Glomerular endothelial cell (primary cell): ENCODE measurements at regions not wholly inside any gene's neighbourhood (a gene's known extent, or its start where the extent isn't known, plus 50 kb on each side); places are given as distances from the start of the nearest gene placed in this dataset.

Experiments used
- DNase-seq: peaks from one replicate; pipeline ENCODE4 v3.0.0-alpha.2; 2011; ENCODE audit warnings: low read depth, low spot score; ENCODE audit errors: extremely low read depth

- no peak for DNase-seq
These were observed 67.0 kb upstream of the BRINP1 start for GRCh38 chr9:119436261-119436660.

DNA sequence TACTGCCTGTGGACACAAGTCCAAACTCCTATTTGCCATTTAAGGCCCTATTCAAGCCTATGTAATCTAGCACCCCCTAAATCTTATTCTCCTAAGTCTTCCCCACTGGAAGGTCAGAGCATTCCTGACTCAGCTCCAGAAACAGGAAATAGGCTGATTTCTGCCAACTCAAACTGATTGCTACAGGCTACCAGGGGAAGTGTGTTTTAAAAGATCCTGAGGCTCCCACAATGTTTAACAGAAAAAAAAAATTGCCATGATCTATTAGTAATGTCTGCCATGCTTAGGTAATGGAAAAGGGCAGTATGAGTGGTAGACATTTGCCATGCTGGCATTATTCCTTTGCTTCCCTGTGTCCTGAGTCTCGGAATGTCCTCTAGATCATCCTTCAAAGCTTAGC lies 65.8 kb upstream of the BRINP1 start:
- no peak for DNase-seq

GRCh38 chr9:119432428-119432827 lies 63.2 kb upstream of the BRINP1 start:
- no peak for DNase-seq

DNA sequence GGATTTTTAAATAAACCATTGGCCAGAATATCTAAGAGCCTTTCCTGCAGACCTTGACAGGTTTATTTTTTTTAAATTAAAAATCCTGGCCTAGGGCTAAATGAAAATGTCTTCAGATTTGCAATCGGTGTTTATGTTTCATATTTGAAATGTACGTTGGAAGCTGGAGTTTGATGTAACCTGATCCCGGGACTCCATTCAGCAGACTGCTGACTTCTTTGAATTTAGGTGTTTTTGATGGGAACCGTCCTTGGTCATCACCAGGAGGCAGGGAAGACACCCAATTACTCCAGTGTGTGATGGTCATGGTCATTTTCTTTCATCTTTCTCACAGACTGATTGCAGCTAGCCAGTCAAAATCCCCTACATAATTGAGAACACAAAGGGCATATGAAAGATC lies 60.1 kb upstream of the BRINP1 start:
- DNase-seq = no peak

GRCh38 chr9:119420231-119420630 lies 51.0 kb upstream of the BRINP1 start:
- DNase-seq = no peak
